Brain microvascular endothelial cell (primary cell): ENCODE measurements at regions not wholly inside any gene's neighbourhood (a gene's known extent, or its start where the extent isn't known, plus 50 kb on each side); places are given as distances from the start of the nearest gene placed in this dataset.

ENCODE experiments used
- DNase-seq: peaks from one replicate; pipeline ENCODE4 v3.0.0-alpha.2; 2020
- H3K27ac ChIP-seq: fragments of 250-450 bp; sonication (Bioruptor Pico); 2 replicates; pipeline ENCODE4 v1.5.1; 2020; ENCODE audit warnings: mild to moderate bottlenecking, moderate library complexity
- H3K27me3 ChIP-seq: fragments of 250-450 bp; sonication (Bioruptor Pico); replicated peaks from 2 replicates; pipeline ENCODE4 v1.5.1; 2020; ENCODE audit warnings: mild to moderate bottlenecking
- H3K36me3 ChIP-seq: fragments of 250-450 bp; sonication (Bioruptor Pico); replicated peaks from 2 replicates; pipeline ENCODE4 v1.5.1; 2020; ENCODE audit warnings: mild to moderate bottlenecking
- H3K4me3 ChIP-seq: 2 replicates; pipeline ENCODE4 v1.5.1; 2011; ENCODE audit warnings: low read depth, mild to moderate bottlenecking, control low read depth, low read length, moderate library complexity
- CTCF ChIP-seq: IDR thresholded peaks from 2 replicates; pipeline ENCODE4 v1.5.1; 2011; ENCODE audit warnings: low read depth, mild to moderate bottlenecking, moderate library complexity, low read length, control low read depth, inconsistent platforms; ENCODE audit errors: missing control alignments
- in situ Hi-C: cut with HindIII; loops from 2 replicates; pipeline ENCODE4 v1.10.0; 2017; ENCODE audit warnings: low sequenced_read_pairs, low pct_ligation_motif_present

GRCh38 chr2:199018826-199019225 is 438.9 kb downstream of the SATB2 start:
- DNase-seq, result no peak
- H3K27ac ChIP-seq, result no peak overlapping the region
- in situ Hi-C loops, result no loop called here
- no peak overlapping the region for H3K4me3 ChIP-seq
- no peaks in the 10 kb centered on the region for H3K36me3 ChIP-seq
- no peaks in the 10 kb centered on the region for H3K27me3 ChIP-seq
- no peak for TF ChIP-seq CTCF

- no peak for DNase-seq
- TF ChIP-seq CTCF, result no peak
- in situ Hi-C loops, result no loop called here
- Histone ChIP-seq H3K36me3 (no peaks in the 10 kb centered on the region), H3K27me3 (no peaks in the 10 kb centered on the region), H3K4me3 (no peak overlapping the region), H3K27ac (no peak overlapping the region)
Observed at GRCh38 chr2:199015072-199015471, 442.7 kb downstream of the SATB2 start.

GRCh38 chr2:199014226-199014625 is 443.5 kb downstream of the SATB2 start:
- no peak for DNase-seq
- H3K27me3 ChIP-seq, result no peaks in the 10 kb centered on the region
- H3K36me3 ChIP-seq, result no peaks in the 10 kb centered on the region
- H3K27ac ChIP-seq, result no peak overlapping the region
- no peak for TF ChIP-seq CTCF
- in situ Hi-C loops, result no loop called here
- H3K4me3 ChIP-seq, result no peak overlapping the region

- no peak overlapping the region for H3K4me3 ChIP-seq
- H3K27me3 ChIP-seq, result no peaks in the 10 kb centered on the region
- H3K36me3 ChIP-seq, result no peaks in the 10 kb centered on the region
- no peak overlapping the region for H3K27ac ChIP-seq
- DNase-seq, result no peak
- in situ Hi-C loops, result no loop called here
- no peak for TF ChIP-seq CTCF
Observed at GRCh38 chr2:199011908-199012307, 445.8 kb downstream of the SATB2 start.

GRCh38 chr2:198994678-198995077 is 463.1 kb downstream of the SATB2 start:
- H3K36me3 ChIP-seq, result no peaks in the 10 kb centered on the region
- H3K4me3 ChIP-seq, result no peak overlapping the region
- H3K27me3 ChIP-seq, result no peaks in the 10 kb centered on the region
- in situ Hi-C loops, result no loop called here
- TF ChIP-seq CTCF, result no peak
- no peak for DNase-seq
- no peak overlapping the region for H3K27ac ChIP-seq

GRCh38 chr2:198991431-198991830 is 466.3 kb downstream of the SATB2 start:
- DNase-seq, result no peak
- in situ Hi-C loops, result no loop called here
- H3K4me3 ChIP-seq, result no peak overlapping the region
- no peaks in the 10 kb centered on the region for H3K27me3 ChIP-seq
- H3K36me3 ChIP-seq, result no peaks in the 10 kb centered on the region
- TF ChIP-seq CTCF, result no peak
- no peak overlapping the region for H3K27ac ChIP-seq
